ENCODE measurements at regions not wholly inside any gene's neighbourhood (a gene's known extent, or its start where the extent isn't known, plus 50 kb on each side); places are given as distances from the start of the nearest gene placed in this dataset.

DNA sequence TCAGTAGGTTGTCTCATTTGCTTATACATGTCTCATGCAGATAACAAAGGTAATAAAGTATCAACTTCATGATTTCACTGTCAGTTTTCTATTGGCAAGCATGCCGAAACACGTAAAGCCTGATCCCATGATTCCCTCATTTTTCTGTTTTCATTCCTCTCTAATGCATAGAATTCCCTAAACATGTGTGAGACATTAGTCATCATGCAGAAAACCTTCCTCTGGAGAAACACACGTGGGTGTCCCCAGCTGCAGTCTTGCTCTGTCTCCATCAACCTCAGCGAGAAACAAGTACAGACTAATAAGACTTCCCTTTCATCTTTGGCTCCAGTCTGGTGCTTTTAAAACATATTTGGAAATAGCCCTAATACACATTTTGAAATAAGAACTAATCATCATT lies 432.7 kb upstream of the VSTM2A start:
- no peak for TF ChIP-seq EZH2 (IDR thresholded peaks at IDR 0.05)
- no peak for TF ChIP-seq POLR2AphosphoS5 (IDR thresholded peaks at IDR 0.05; ENCODE audit: borderline replicate concordance, low read depth, low read length)
- no peak for TF ChIP-seq FOXP2 (optimal IDR thresholded peaks at IDR 0.05; ENCODE audit: control extremely low read depth, extremely low read length, insufficient read depth)
